Endothelial cell of umbilical vein (primary cell): ENCODE measurements at regions not wholly inside any gene's neighbourhood (a gene's known extent, or its start where the extent isn't known, plus 50 kb on each side); places are given as distances from the start of the nearest gene placed in this dataset. TPM values are rescaled to one million over a fixed set of nuclear protein-coding genes. Genes with fewer than 3 reads are reported as not detected.

Experiments
- BruUV-seq: library from RNA; stranded (reverse); fragments of 400-500 nt; replicated peaks from 2 replicates; lab custom pipeline; 2021; lab: Mats Ljungman, UMichigan
- CTCF ChIA-PET: fragments of 300-600, 350-600 bp; sonication (Branson Sonifier 250); formaldehyde crosslinking; loops from one replicate; lab custom pipeline; 2021; ENCODE audit warnings: antibody characterized with exemption, inconsistent platforms; lab: Charles Lee
- POLR2A ChIA-PET: fragments of 300-600, 350-600 bp; sonication (Branson Sonifier 250); formaldehyde crosslinking; loops from one replicate; lab custom pipeline; 2021; ENCODE audit warnings: antibody characterized with exemption, inconsistent platforms; lab: Charles Lee
- DNase-seq: peaks from one replicate; pipeline ENCODE4 v3.0.0-alpha.2; 2011; ENCODE audit warnings: low read depth, low spot score
- FAIRE-seq: peaks from 2 replicates; lab custom pipeline; 2011; peaks lifted over from hg19 to GRCh38; lab: Jason Lieb, UNC
- H2AFZ ChIP-seq: 2 replicates; pipeline ENCODE4 v1.6.0; 2012; ENCODE audit warnings: low read depth, low read length, control low read depth, inconsistent platforms
- H3K27ac ChIP-seq: 2 replicates; pipeline ENCODE4 v1.5.1; 2011; ENCODE audit warnings: low read depth, mild to moderate bottlenecking, control low read depth, low read length, moderate library complexity; ENCODE audit not compliant: insufficient read depth
- H3K27me3 ChIP-seq, 2 experiments: 2 replicates each; pipeline versions ENCODE4 v1.6.0 to v1.6.1; 2011; ENCODE audit warnings: low read length in 2 of 2, mixed read lengths in 1 of 2; ENCODE audit not compliant: control insufficient read depth in 2 of 2, insufficient read depth in 2 of 2
- H3K36me3 ChIP-seq, 2 experiments: 2 replicates in 1 of 2; 3 replicates in 1 of 2; pipeline ENCODE4 v1.5.1; 2011; ENCODE audit warnings: low read length in 2 of 2, mild to moderate bottlenecking in 1 of 2, moderate library complexity in 1 of 2; ENCODE audit not compliant: control insufficient read depth in 2 of 2, insufficient read depth in 2 of 2; ENCODE audit errors: extremely low read depth in 1 of 2
- H3K4me1 ChIP-seq: 3 replicates; pipeline ENCODE4 v1.5.1; 2011; ENCODE audit warnings: mild to moderate bottlenecking, low read length; ENCODE audit not compliant: control insufficient read depth, insufficient read depth; ENCODE audit errors: extremely low read depth
- H3K4me2 ChIP-seq: 2 replicates; pipeline ENCODE4 v1.6.1; 2011; ENCODE audit warnings: low read length, control low read depth, mixed read lengths; ENCODE audit not compliant: insufficient read depth
- H3K4me3 ChIP-seq, 3 experiments: fragments of 200-600 bp in 1 of 3; sonication (generic), shearing (Covaris generic) in 1 of 3; replicated peaks in 1 of 3; 2 replicates each; pipeline ENCODE4 v1.5.1; 2011 to 2016; ENCODE audit warnings: control low read depth in 3 of 3, low read length in 3 of 3, mild to moderate bottlenecking in 2 of 3, inconsistent platforms in 1 of 3, low read depth in 1 of 3, moderate library complexity in 1 of 3; ENCODE audit not compliant: insufficient read depth in 1 of 3
- H3K79me2 ChIP-seq: 2 replicates; pipeline ENCODE4 v1.6.0; 2012; ENCODE audit warnings: low read length, inconsistent platforms; ENCODE audit not compliant: control insufficient read depth, insufficient read depth
- H3K9ac ChIP-seq: replicated peaks from 2 replicates; pipeline ENCODE3; 2011; ENCODE audit warnings: low read length, control low read depth; ENCODE audit not compliant: insufficient read depth; ENCODE audit errors: extremely low read depth
- H3K9me1 ChIP-seq: replicated peaks from 3 replicates; pipeline ENCODE4 v1.6.0; 2011; ENCODE audit warnings: mild to moderate bottlenecking, low read length; ENCODE audit not compliant: control insufficient read depth, insufficient read depth; ENCODE audit errors: extremely low read depth
- H3K9me3 ChIP-seq: replicated peaks from 2 replicates; pipeline ENCODE4 v1.5.1; 2012; ENCODE audit warnings: low read length, inconsistent platforms; ENCODE audit not compliant: control insufficient read depth, insufficient read depth
- H4K20me1 ChIP-seq: replicated peaks from 2 replicates; pipeline ENCODE3; 2011; ENCODE audit warnings: mild to moderate bottlenecking, low read length; ENCODE audit not compliant: control insufficient read depth, insufficient read depth; ENCODE audit errors: extremely low read depth
- EZH2 ChIP-seq: IDR thresholded peaks from 2 replicates; pipeline ENCODE4 v1.6.1; 2012; ENCODE audit warnings: borderline replicate concordance, low read depth, mild to moderate bottlenecking, moderate library complexity, low read length, inconsistent platforms; ENCODE audit not compliant: severe bottlenecking
- FOS ChIP-seq: IDR thresholded peaks from 2 replicates; pipeline ENCODE4 v1.6.1; 2011; ENCODE audit warnings: mild to moderate bottlenecking, low read length, moderate library complexity, borderline replicate concordance; ENCODE audit not compliant: insufficient read depth
- GATA2 ChIP-seq: IDR thresholded peaks from 2 replicates; pipeline ENCODE4 v1.7.0; 2011; ENCODE audit warnings: low read depth, mild to moderate bottlenecking, moderate library complexity, mixed read lengths, low read length; ENCODE audit not compliant: insufficient read length, insufficient read depth
- JUN ChIP-seq: IDR thresholded peaks from 2 replicates; pipeline ENCODE4 v1.6.1; 2011; ENCODE audit warnings: borderline replicate concordance, low read depth; ENCODE audit not compliant: insufficient read length, insufficient read depth
- MYC ChIP-seq: IDR thresholded peaks from one replicate; pipeline ENCODE4 v1.6.1; 2011; ENCODE audit warnings: mild to moderate bottlenecking, low read depth, low read length
- POLR2A ChIP-seq: IDR thresholded peaks from 2 replicates; pipeline ENCODE4 v1.6.1; 2012; ENCODE audit warnings: low read depth, mild to moderate bottlenecking, control low read depth, low read length
- POLR2AphosphoS5 ChIP-seq: IDR thresholded peaks from 2 replicates; pipeline ENCODE4 v1.6.1; 2012; ENCODE audit warnings: low read depth, mild to moderate bottlenecking, control low read depth, low read length, moderate library complexity; ENCODE audit not compliant: insufficient read depth
- dilution Hi-C: fragments of 300-500 bp; cut with MboI; formaldehyde crosslinking; loops from one replicate; pipeline ENCODE4 v1.15.0; 2019; ENCODE audit warnings: low sequenced_read_pairs; ENCODE audit not compliant: extremely low pct_ligation_motif_present
- intact Hi-C: fragments of 100-400 bp; cut with micrococcal nuclease; formaldehyde crosslinking; loops from one replicate; pipeline ENCODE4 v1.10.0; 2022
- microRNA-seq: library from miRNA; unstranded; fragments of <30 nt; microRNA quantifications from one replicate; pipeline ENCODE4 v1.2.0, GENCODE V29; 2021; ENCODE audit warnings: borderline number of aligned reads, borderline replicate concordance
- small RNA-seq: library from RNA; depleted of rRNA; stranded (forward); fragments of <200 nt; gene quantifications from one replicate; pipeline ENCODE3, GENCODE V24; 2012; ENCODE audit warnings: low replicate concordance, low read depth; ENCODE audit not compliant: insufficient read depth, insufficient read length
- TF ChIP-seq, protein P1 (sequence below), 2 donors: IDR thresholded peaks; 1 replicate in 1 of 2; 2 replicates in 1 of 2; pipeline ENCODE4 v1.5.1; 2011; ENCODE audit warnings: low read length in 2 of 2, mild to moderate bottlenecking in 2 of 2, moderate library complexity in 2 of 2, control low read depth in 1 of 2, inconsistent platforms in 1 of 2, low read depth in 1 of 2; ENCODE audit not compliant: insufficient read depth in 1 of 2; ENCODE audit errors: extremely low read depth in 1 of 2
- TF ChIP-seq, protein P2 (sequence below): IDR thresholded peaks from 2 replicates; pipeline ENCODE4 v1.6.1; 2011; ENCODE audit not compliant: insufficient read depth, insufficient read length

DNA sequence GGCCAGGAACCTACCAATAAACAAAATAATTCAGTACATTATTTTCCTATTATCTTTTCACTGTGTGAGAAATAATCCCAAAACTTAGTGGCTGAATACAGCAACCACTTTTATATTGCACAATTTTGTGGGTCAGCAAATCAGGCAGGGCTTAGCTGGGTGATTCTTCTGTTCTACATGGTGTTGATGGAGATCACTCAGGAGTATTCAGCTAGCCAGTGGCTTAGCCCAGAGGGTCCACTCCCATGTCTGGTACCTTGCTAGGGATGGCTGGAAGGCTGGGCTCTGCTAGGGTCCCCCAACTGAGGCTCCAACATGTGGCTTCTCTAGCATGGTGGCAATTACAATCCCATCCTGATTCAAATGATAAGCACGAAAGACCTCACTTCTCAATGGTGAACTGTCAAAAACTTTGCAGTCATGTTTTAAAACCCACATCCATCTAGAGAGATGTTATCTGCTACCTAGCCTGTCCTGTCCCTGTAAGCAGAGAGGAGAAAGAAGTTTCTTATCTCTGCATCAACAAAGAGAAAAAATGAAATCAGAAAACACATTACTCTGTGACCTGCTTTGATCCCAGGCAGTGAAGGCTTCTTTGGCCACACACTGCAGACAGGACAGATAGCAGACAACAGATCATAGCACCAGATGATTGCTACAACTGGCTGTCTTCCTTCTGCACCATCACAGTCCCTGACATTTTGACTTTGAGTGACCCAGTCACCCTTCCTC lies 51.0 kb upstream of the MYL2 start:
- Histone ChIP-seq H3K27ac (no peak overlapping the region), H3K9me1 (no peaks in the 10 kb centered on the region), H3K4me2 (no peak overlapping the region), H3K36me3 (no peaks in the 10 kb centered on the region), H3K9ac (no peak overlapping the region), H3K79me2 (no peaks in the 10 kb centered on the region), H3K4me1 (no peaks in the 10 kb centered on the region), H4K20me1 (no peaks in the 10 kb centered on the region), H3K27me3 (no peaks in the 10 kb centered on the region), H3K9me3 (no peaks in the 10 kb centered on the region), H3K4me3 (no peak overlapping the region), H2AFZ (no peak overlapping the region)
- dilution Hi-C loops (no loop called here), intact Hi-C loops (no loop called here)
- BruUV-seq, result no TSS peak
- TF ChIP-seq, protein P1, sequence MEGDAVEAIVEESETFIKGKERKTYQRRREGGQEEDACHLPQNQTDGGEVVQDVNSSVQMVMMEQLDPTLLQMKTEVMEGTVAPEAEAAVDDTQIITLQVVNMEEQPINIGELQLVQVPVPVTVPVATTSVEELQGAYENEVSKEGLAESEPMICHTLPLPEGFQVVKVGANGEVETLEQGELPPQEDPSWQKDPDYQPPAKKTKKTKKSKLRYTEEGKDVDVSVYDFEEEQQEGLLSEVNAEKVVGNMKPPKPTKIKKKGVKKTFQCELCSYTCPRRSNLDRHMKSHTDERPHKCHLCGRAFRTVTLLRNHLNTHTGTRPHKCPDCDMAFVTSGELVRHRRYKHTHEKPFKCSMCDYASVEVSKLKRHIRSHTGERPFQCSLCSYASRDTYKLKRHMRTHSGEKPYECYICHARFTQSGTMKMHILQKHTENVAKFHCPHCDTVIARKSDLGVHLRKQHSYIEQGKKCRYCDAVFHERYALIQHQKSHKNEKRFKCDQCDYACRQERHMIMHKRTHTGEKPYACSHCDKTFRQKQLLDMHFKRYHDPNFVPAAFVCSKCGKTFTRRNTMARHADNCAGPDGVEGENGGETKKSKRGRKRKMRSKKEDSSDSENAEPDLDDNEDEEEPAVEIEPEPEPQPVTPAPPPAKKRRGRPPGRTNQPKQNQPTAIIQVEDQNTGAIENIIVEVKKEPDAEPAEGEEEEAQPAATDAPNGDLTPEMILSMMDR (IDR thresholded peaks at IDR 0.05; ENCODE audit: extremely low read depth in 1 of 2, insufficient read depth in 1 of 2, low read depth in 1 of 2, low read length in 2 of 2), result no peak
- no peak for TF ChIP-seq MYC
- no peak for TF ChIP-seq FOS
- TF ChIP-seq, protein P2, sequence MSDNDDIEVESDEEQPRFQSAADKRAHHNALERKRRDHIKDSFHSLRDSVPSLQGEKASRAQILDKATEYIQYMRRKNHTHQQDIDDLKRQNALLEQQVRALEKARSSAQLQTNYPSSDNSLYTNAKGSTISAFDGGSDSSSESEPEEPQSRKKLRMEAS, result no peak
- TF ChIP-seq EZH2, result no peak
- TF ChIP-seq POLR2A, result no peak
- TF ChIP-seq GATA2, result no peak
- no peak for TF ChIP-seq POLR2AphosphoS5
- no peak for TF ChIP-seq JUN
- DNase-seq, result no peak
- no peak for FAIRE-seq
- ChIA-PET POLR2A (no interaction called here), CTCF (no interaction called here)

Small RNA genes in the stretch of these regions (microRNA-seq; reads per million reads assigned to microRNA genes)
- not detected for gene MIR6760

Small RNA genes in the stretch of these regions (small RNA-seq; reads per million reads assigned to genes)
- gene MIR6760, result not detected
